ENCODE measurements at regions not wholly inside any gene's neighbourhood (a gene's known extent, or its start where the extent isn't known, plus 50 kb on each side); places are given as distances from the start of the nearest gene placed in this dataset.

- TF ChIP-seq ZBTB40 (IDR thresholded peaks at IDR 0.05; ENCODE audit: borderline replicate concordance) (no peak), CHD1 (IDR thresholded peaks at IDR 0.05; ENCODE audit: low read depth, low read length) (no peak), ZNF622 (IDR thresholded peaks at IDR 0.05) (no peak), E4F1 (IDR thresholded peaks at IDR 0.05; ENCODE audit: borderline replicate concordance, partially characterized antibody) (no peak), ZBTB33 (IDR thresholded peaks at IDR 0.05) (no peak), KLF5 (IDR thresholded peaks at IDR 0.05; ENCODE audit: partially characterized antibody) (no peak), NR2C2 (IDR thresholded peaks at IDR 0.05; ENCODE audit: borderline replicate concordance, control insufficient read depth, insufficient read length, low read depth) (no peak), SUPT20H (IDR thresholded peaks at IDR 0.05; ENCODE audit: borderline replicate concordance, control insufficient read depth, low read depth, low read length) (no peak), CBX3 (IDR thresholded peaks at IDR 0.05; ENCODE audit: borderline replicate concordance, low read depth) (no peak), NRF1 (conservative IDR thresholded peaks at IDR 0.05; ENCODE audit: low read depth, low read length) (no peak), TCF3 (IDR thresholded peaks at IDR 0.05; ENCODE audit: borderline replicate concordance, insufficient read depth, low read depth, low read length) (no peak)
Measured at GRCh38 chr6:142567461-142567860, 265.7 kb downstream of the ADGRG6 start (continued).

Measured in GM12878 (cell line).